PFSK-1 (cell line): ENCODE measurements at regions not wholly inside any gene's neighbourhood (a gene's known extent, or its start where the extent isn't known, plus 50 kb on each side); places are given as distances from the start of the nearest gene placed in this dataset.

Source experiments
- FOXP2 ChIP-seq: optimal IDR thresholded peaks from 2 replicates; pipeline ENCODE3; 2011; ENCODE audit warnings: borderline replicate concordance, control low read depth, inconsistent platforms; ENCODE audit not compliant: insufficient read depth; ENCODE audit errors: extremely low read length, extremely low read depth
- POLR2AphosphoS5 ChIP-seq: IDR thresholded peaks from 2 replicates; pipeline ENCODE4 v1.6.1; 2012; ENCODE audit warnings: low read depth, mild to moderate bottlenecking, control low read depth, low read length, moderate library complexity
- SIN3A ChIP-seq: IDR thresholded peaks from 2 replicates; pipeline ENCODE4 v1.6.1; 2012; ENCODE audit warnings: mild to moderate bottlenecking, low read length, moderate library complexity, borderline replicate concordance; ENCODE audit not compliant: insufficient read depth
- TAF1 ChIP-seq: IDR thresholded peaks from 2 replicates; pipeline ENCODE4 v1.6.1; 2012; ENCODE audit warnings: low read length, control low read depth, borderline replicate concordance; ENCODE audit not compliant: insufficient read depth
- TF ChIP-seq, protein P1 (sequence below), 2 experiments: IDR thresholded peaks; 2 replicates each; pipeline versions ENCODE4 v1.6.1 to v1.8.0; 2011 to 2012; ENCODE audit warnings: low read depth in 2 of 2, low read length in 2 of 2, control low read depth in 1 of 2, inconsistent platforms in 1 of 2, mild to moderate bottlenecking in 1 of 2, moderate library complexity in 1 of 2; ENCODE audit not compliant: insufficient read depth in 1 of 2

GRCh38 chr12:128083132-128083729, 183.7 kb upstream of the TMEM132C start:
- no peak for TF ChIP-seq POLR2AphosphoS5
- TF ChIP-seq TAF1: no peak
- no peak for TF ChIP-seq FOXP2
- no peak for TF ChIP-seq SIN3A
- TF ChIP-seq, protein P1, sequence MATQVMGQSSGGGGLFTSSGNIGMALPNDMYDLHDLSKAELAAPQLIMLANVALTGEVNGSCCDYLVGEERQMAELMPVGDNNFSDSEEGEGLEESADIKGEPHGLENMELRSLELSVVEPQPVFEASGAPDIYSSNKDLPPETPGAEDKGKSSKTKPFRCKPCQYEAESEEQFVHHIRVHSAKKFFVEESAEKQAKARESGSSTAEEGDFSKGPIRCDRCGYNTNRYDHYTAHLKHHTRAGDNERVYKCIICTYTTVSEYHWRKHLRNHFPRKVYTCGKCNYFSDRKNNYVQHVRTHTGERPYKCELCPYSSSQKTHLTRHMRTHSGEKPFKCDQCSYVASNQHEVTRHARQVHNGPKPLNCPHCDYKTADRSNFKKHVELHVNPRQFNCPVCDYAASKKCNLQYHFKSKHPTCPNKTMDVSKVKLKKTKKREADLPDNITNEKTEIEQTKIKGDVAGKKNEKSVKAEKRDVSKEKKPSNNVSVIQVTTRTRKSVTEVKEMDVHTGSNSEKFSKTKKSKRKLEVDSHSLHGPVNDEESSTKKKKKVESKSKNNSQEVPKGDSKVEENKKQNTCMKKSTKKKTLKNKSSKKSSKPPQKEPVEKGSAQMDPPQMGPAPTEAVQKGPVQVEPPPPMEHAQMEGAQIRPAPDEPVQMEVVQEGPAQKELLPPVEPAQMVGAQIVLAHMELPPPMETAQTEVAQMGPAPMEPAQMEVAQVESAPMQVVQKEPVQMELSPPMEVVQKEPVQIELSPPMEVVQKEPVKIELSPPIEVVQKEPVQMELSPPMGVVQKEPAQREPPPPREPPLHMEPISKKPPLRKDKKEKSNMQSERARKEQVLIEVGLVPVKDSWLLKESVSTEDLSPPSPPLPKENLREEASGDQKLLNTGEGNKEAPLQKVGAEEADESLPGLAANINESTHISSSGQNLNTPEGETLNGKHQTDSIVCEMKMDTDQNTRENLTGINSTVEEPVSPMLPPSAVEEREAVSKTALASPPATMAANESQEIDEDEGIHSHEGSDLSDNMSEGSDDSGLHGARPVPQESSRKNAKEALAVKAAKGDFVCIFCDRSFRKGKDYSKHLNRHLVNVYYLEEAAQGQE (IDR thresholded peaks at IDR 0.05; ENCODE audit: insufficient read depth in 1 of 2, low read depth in 2 of 2, low read length in 2 of 2): no peak

- TF ChIP-seq POLR2AphosphoS5: no peak
- TF ChIP-seq, protein P1 (IDR thresholded peaks at IDR 0.05; ENCODE audit: insufficient read depth in 1 of 2, low read depth in 2 of 2, low read length in 2 of 2): no peak
- TF ChIP-seq FOXP2: no peak
- TF ChIP-seq SIN3A: no peak
- TF ChIP-seq TAF1: no peak
These were observed 178.0 kb upstream of the TMEM132C start for GRCh38 chr12:128088926-128089325.

DNA sequence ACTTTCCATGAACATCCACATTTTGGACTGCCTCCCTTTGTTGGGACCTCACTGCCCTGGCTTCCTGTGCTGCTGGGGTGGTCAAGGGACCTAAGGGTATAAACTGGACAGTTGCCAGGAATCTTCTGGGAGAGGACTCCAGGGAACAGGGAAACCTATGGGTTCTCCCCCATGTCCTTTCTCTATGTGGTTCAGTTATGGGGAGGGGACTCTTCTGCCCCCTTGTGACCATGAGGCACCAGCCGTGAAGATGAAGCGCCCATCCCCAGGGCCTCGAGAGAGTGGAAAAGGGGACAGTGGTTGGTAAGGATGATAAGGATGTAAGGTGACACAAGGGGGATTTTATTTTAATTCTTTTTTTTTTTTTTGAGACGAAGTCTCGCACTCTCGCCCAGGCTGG, 177.0 kb upstream of the TMEM132C start:
- TF ChIP-seq SIN3A: no peak

DNA sequence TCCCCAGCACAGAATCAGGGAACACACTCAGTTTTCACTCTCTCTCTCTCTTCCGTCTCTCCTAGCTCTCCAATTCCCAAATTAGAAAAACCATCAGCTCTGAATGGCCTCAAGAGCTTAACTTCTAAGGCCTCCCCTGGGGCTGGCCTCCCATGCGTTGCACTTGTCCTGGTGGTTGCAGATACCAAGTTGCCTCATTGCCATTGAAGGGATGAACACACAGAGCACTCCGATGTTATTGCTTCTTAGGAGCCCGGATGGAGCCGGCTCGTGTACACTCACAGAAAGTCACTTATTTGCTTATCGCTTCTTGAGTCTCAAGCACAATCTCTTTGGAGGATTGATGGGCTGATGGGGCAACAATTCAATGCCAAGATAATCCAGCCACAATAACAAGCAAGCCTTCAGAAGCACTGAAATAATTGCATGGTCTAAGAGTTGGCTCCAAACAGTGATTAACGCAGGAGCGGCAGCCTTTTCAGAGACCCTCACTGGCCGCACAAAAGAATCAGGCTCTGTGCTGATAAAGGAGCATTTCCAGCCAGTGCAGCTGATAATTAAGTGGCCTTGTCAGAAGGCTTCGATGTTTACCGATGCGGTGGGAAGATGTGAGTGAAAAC, 175.8 kb upstream of the TMEM132C start:
- TF ChIP-seq FOXP2: no peak
- TF ChIP-seq, protein P1 (IDR thresholded peaks at IDR 0.05; ENCODE audit: insufficient read depth in 1 of 2, low read depth in 2 of 2, low read length in 2 of 2): no peak
- no peak for TF ChIP-seq POLR2AphosphoS5
- no peak for TF ChIP-seq SIN3A
- TF ChIP-seq TAF1: no peak

GRCh38 chr12:128091951-128092382, 175.0 kb upstream of the TMEM132C start:
- TF ChIP-seq FOXP2 (no peak), SIN3A (no peak), POLR2AphosphoS5 (no peak), TAF1 (no peak)
- TF ChIP-seq, protein P1 (IDR thresholded peaks at IDR 0.05; ENCODE audit: insufficient read depth in 1 of 2, low read depth in 2 of 2, low read length in 2 of 2): no peak
